ENCODE measurements at regions not wholly inside any gene's neighbourhood (a gene's known extent, or its start where the extent isn't known, plus 50 kb on each side); places are given as distances from the start of the nearest gene placed in this dataset.

GRCh38 chr3:171963546-171963945 is 75.8 kb upstream of the FNDC3B start:
- no peak overlapping the region for H3K27ac Mint-ChIP-seq
- H3K36me3 Mint-ChIP-seq (ENCODE audit: low read depth) = no peaks in the 10 kb centered on the region
- Histone ChIP-seq H3K79me2 (replicated peaks; ENCODE audit: insufficient read depth) (no peaks in the 10 kb centered on the region), H2AFZ (no peak overlapping the region), H3K4me3 (no peak overlapping the region), H3K4me2 (no peak overlapping the region), H3K9me2 (ENCODE audit: insufficient read depth) (no peaks in the 10 kb centered on the region), H3K27me3 (ENCODE audit: insufficient read depth) (no peaks in the 10 kb centered on the region), H4K20me1 (replicated peaks; ENCODE audit: insufficient read depth) (no peaks in the 10 kb centered on the region), H3K27ac (ENCODE audit: low read depth) (no peak overlapping the region), H3K36me3 (ENCODE audit: insufficient read depth) (no peaks in the 10 kb centered on the region), H3F3A (replicated peaks; ENCODE audit: low read depth) (no peaks in the 10 kb centered on the region), H3K4me1 (ENCODE audit: insufficient read depth) (peaks cover 17% of the 10 kb centered on the region)
- H3K4me1 Mint-ChIP-seq = peaks cover 22% of the 10 kb centered on the region
- no peak for TF ChIP-seq STAT1 (IDR thresholded peaks at IDR 0.05; ENCODE audit: unreplicated experiment)
- no peak for TF ChIP-seq NANOG (IDR thresholded peaks at IDR 0.05; ENCODE audit: borderline replicate concordance)
- TF ChIP-seq EZH2phosphoT487 (IDR thresholded peaks at IDR 0.05; ENCODE audit: unreplicated experiment) = no peak
- no peak for TF ChIP-seq ETS1 (IDR thresholded peaks at IDR 0.05)
- TF ChIP-seq CTCF (conservative IDR thresholded peaks at IDR 0.05; ENCODE audit: low read depth in 2 of 2) = no peak
- TF ChIP-seq POLR2AphosphoS5 (IDR thresholded peaks at IDR 0.05; ENCODE audit: low read depth) = no peak
- no peak for TF ChIP-seq EZH2 (IDR thresholded peaks at IDR 0.05; ENCODE audit: low read depth, unreplicated experiment)
- no peak for TF ChIP-seq ZNF462 (CRISPR knock-in tag; IDR thresholded peaks at IDR 0.05)
- TF ChIP-seq ZNF114 (CRISPR knock-in tag; IDR thresholded peaks at IDR 0.05) = no peak
- TF ChIP-seq CREB1 (CRISPR knock-in tag; IDR thresholded peaks at IDR 0.05; ENCODE audit: low read depth) = no peak
- no peak for TF ChIP-seq ZNF331 (CRISPR knock-in tag; IDR thresholded peaks at IDR 0.05; ENCODE audit: low read depth)
- TF ChIP-seq REST (IDR thresholded peaks at IDR 0.05; ENCODE audit: unreplicated experiment) = no peak
- no peak for TF ChIP-seq JUNB (IDR thresholded peaks at IDR 0.05; ENCODE audit: unreplicated experiment)
- H3K27me3 Mint-ChIP-seq (ENCODE audit: insufficient read depth, low read depth, poor library complexity) = peaks cover 4% of the 10 kb centered on the region
- ATAC-seq = no peak
- DNase-seq (ENCODE audit: low spot score) = no peak
- no peaks in the 10 kb centered on the region for H3K9me3 Mint-ChIP-seq
- H3K4me3 Mint-ChIP-seq = no peak overlapping the region

Measured in GM23338 (cell line).